AG04449 (cell line): ENCODE measurements at regions not wholly inside any gene's neighbourhood (a gene's known extent, or its start where the extent isn't known, plus 50 kb on each side); places are given as distances from the start of the nearest gene placed in this dataset.

Source experiments
- CTCF ChIA-PET: fragments of 350-600 bp; formaldehyde crosslinking; extraction: SDS; loops from one replicate; lab custom pipeline; 2021; ENCODE audit warnings: antibody characterized with exemption; lab: Yijun Ruan, JAX
- POLR2A ChIA-PET: fragments of 400-600, 350-600 bp; formaldehyde crosslinking; extraction: SDS; loops from one replicate; lab custom pipeline; 2020; ENCODE audit warnings: antibody characterized with exemption, inconsistent platforms; lab: Yijun Ruan, JAX
- DNase-seq: peaks from one replicate; pipeline ENCODE4 v3.0.0-alpha.2; 2010; ENCODE audit warnings: low read depth, low spot score
- H3K4me3 ChIP-seq: 2 replicates; pipeline ENCODE4 v1.5.1; 2011; ENCODE audit warnings: low read depth, mild to moderate bottlenecking, control low read depth, low read length
- TF ChIP-seq, protein P1 (sequence below): IDR thresholded peaks from one replicate; pipeline ENCODE4 v1.5.1; 2011; ENCODE audit warnings: mild to moderate bottlenecking, moderate library complexity, low read length, control low read depth, inconsistent platforms; ENCODE audit not compliant: insufficient read depth; ENCODE audit errors: missing control alignments

DNA sequence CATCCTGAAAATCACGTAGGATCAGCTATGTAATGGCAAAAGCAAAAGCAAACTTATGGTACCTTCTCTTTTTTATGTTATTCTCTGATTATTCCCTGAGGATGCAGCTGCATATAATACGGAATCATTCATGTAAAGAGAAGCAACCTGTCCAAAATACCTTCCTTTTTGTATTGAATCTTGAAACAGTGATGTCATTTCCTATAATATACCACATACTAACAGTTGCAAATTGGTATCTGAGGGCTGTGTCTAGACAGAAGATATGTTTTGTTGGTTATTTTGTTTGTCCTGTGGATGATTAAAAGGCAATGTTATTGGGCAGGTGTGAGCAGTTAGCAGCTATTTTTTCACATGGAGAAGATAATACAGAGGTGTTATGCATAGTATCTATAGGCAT lies 161.4 kb upstream of the AHI1 start:
- POLR2A ChIA-PET: no interaction called here
- CTCF ChIA-PET: no interaction called here
- H3K4me3 ChIP-seq: no peak overlapping the region
- TF ChIP-seq, protein P1, sequence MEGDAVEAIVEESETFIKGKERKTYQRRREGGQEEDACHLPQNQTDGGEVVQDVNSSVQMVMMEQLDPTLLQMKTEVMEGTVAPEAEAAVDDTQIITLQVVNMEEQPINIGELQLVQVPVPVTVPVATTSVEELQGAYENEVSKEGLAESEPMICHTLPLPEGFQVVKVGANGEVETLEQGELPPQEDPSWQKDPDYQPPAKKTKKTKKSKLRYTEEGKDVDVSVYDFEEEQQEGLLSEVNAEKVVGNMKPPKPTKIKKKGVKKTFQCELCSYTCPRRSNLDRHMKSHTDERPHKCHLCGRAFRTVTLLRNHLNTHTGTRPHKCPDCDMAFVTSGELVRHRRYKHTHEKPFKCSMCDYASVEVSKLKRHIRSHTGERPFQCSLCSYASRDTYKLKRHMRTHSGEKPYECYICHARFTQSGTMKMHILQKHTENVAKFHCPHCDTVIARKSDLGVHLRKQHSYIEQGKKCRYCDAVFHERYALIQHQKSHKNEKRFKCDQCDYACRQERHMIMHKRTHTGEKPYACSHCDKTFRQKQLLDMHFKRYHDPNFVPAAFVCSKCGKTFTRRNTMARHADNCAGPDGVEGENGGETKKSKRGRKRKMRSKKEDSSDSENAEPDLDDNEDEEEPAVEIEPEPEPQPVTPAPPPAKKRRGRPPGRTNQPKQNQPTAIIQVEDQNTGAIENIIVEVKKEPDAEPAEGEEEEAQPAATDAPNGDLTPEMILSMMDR: no peak
- DNase-seq: no peak

GRCh38 chr6:135664527-135664926 lies 167.0 kb upstream of the AHI1 start:
- CTCF ChIA-PET: no interaction called here
- TF ChIP-seq, protein P1: no peak
- no peak for DNase-seq
- H3K4me3 ChIP-seq: no peak overlapping the region
- POLR2A ChIA-PET: no interaction called here

- TF ChIP-seq, protein P1: no peak
- H3K4me3 ChIP-seq: no peak overlapping the region
- ChIA-PET POLR2A (no interaction called here), CTCF (no interaction called here)
- DNase-seq: no peak
Observed at GRCh38 chr6:135665935-135666334, 168.4 kb upstream of the AHI1 start.

DNA sequence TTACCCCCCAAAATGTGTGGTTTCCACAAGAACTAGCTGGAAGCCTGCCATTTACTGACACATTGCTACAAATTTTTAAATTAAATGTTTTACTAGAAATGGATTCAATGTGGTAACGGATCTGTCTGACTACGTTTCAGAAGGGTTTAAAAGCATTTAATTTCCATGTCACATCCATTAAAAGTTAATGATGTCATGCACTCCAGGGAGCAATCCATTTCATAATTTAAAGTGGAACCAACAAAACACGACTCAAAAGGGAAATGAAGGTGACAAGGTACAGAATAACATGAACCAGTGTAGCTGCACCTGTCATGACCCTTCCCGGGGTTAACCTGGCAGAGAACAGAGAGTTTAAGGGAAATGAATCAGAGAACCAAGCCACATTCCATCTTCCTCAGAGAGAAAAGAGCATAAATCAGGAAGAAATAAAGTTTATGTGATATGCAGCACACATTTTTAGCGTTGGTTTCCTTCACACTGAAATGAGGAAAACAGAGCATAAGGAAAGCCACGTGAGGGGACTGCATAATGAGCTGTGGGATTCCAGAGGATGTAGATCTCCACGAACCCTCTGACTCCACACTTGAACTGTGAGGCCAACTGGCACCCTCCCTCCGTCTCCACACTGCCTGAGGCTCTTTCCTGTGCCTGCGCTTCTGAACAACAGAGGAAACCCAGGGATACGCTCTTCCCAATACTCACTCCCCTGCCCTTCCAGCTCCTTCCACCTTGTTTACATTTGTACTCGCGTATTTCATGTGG lies 170.3 kb upstream of the AHI1 start:
- TF ChIP-seq, protein P1: no peak
- DNase-seq: no peak
- CTCF ChIA-PET: interaction anchor here (1.0 to 2.1 kb wide), 3 partner anchors 17 to 558 kb away, joined by 3 to 4 read pairs (median 4); no protein-coding TSS in a partner anchor
- peak overlapping the region; percentile 37 for H3K4me3 ChIP-seq
- POLR2A ChIA-PET: no interaction called here

DNA sequence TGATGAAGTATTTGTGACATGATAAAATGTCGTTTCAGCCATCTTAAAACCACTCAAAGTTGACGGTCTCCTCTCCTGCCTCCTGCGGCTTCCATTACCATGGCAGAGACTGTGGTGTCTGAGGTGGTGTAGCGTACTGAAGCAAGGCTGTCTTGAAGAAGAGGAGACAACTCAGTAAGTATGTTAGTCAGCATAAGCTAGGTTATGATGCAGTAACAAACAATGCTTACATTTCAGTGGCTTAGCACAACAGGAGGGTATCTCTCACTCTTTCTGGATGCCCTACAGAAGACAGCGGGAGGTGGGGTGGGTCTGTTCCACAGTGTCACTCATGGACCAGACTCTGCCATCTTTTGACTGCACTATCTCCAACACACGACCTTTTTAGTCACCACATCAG lies 174.7 kb upstream of the AHI1 start:
- no peak for DNase-seq
- POLR2A ChIA-PET: no interaction called here
- H3K4me3 ChIP-seq: no peak overlapping the region
- TF ChIP-seq, protein P1: no peak
- CTCF ChIA-PET: no interaction called here

DNA sequence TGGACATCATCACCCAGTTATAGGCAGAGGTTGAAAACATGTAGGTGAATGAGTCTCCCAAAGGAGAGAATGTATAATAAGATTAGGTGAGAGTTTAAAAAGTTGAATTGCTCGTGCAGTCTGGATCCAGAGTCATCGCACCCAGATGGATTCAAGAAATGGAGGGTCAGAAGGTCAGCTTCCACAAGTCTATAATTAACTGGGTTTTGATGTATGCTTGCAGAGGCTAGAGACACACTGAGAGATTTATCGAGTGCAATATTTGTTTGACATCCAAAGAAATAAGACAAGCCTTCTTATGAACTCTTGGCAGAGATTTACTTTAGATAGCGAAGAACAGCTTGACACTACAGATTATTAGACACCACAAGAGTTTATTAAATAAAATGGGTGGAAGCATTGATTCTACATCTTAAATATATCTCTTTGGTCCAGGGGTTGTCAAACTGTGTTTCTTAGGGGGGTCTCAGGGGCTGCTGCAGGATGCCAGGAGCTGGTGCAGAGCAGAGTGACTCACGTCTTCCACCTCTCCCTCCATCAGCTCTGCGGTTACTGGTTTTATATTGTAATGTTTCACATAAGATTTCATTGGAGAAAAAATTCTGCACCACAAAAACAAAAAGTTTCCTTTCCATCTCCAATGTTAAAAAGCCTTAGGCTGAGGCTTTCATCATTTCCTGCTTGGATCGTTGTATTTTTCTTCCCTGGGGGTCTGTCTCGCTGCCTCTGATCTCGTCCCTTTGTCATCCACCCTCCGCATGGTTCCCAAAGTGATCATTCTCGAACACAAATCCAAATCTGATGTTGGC lies 176.2 kb upstream of the AHI1 start:
- ChIA-PET POLR2A (no interaction called here), CTCF (interaction anchor here (1.0 kb wide), 2 partner anchors 138 to 553 kb away, joined by 3 to 4 read pairs; no protein-coding TSS in a partner anchor)
- DNase-seq: no peak
- TF ChIP-seq, protein P1: no peak
- H3K4me3 ChIP-seq: no peak overlapping the region
